ENCODE measurements at regions not wholly inside any gene's neighbourhood (a gene's known extent, or its start where the extent isn't known, plus 50 kb on each side); places are given as distances from the start of the nearest gene placed in this dataset.

DNA sequence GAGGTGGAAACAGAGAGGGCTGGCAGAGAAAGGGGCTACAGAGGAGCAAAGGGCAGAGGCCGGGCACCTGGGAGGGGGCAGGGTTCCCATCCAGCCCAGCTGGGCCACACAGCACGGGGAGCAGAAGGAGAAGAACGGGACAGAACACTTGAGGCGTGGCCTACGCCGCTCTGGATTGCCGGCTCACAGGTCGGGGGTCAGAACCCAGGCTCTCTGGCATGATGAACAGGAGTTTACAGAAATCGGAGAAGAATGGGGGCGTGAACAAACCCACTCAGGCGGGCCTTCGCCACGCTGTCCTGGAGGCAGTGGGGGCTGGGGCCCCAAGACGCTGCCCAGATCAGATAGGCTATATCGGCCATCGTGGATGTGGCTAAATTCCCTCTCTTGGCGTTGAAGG is 362.2 kb upstream of the SHH start:
- H3K27ac ChIP-seq (ENCODE audit: insufficient read depth, low read length), result no peak overlapping the region
- H2AFZ ChIP-seq (ENCODE audit: low read length), result no peak overlapping the region
- no peaks in the 10 kb centered on the region for H3K27me3 ChIP-seq (ENCODE audit: control insufficient read depth, insufficient read depth, low read length)
- no peak overlapping the region for H3K4me3 ChIP-seq (replicated peaks in 1 of 4; ENCODE audit: control extremely low read depth in 1 of 4, insufficient read depth in 1 of 4, low read depth in 3 of 4, low read length in 4 of 4)
- no peaks in the 10 kb centered on the region for H3K4me1 ChIP-seq (ENCODE audit: control insufficient read depth, extremely low read depth, insufficient read depth, low read length)
- H3K9ac ChIP-seq (ENCODE audit: insufficient read depth, low read length), result no peak overlapping the region
- TF ChIP-seq, protein P1, sequence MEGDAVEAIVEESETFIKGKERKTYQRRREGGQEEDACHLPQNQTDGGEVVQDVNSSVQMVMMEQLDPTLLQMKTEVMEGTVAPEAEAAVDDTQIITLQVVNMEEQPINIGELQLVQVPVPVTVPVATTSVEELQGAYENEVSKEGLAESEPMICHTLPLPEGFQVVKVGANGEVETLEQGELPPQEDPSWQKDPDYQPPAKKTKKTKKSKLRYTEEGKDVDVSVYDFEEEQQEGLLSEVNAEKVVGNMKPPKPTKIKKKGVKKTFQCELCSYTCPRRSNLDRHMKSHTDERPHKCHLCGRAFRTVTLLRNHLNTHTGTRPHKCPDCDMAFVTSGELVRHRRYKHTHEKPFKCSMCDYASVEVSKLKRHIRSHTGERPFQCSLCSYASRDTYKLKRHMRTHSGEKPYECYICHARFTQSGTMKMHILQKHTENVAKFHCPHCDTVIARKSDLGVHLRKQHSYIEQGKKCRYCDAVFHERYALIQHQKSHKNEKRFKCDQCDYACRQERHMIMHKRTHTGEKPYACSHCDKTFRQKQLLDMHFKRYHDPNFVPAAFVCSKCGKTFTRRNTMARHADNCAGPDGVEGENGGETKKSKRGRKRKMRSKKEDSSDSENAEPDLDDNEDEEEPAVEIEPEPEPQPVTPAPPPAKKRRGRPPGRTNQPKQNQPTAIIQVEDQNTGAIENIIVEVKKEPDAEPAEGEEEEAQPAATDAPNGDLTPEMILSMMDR (conservative IDR thresholded peaks at IDR 0.05 in 1 of 2, IDR thresholded peaks at IDR 0.05 in 1 of 2; ENCODE audit: low read depth in 1 of 2, low read length in 2 of 2), result no peak
- TF ChIP-seq EZH2 (IDR thresholded peaks at IDR 0.05; ENCODE audit: low read length, missing control alignments), result no peak
- no peak for DNase-seq (ENCODE audit: low read depth in 2 of 2)
- H3K9me3 ChIP-seq (ENCODE audit: control insufficient read depth, insufficient read depth, low read depth, low read length), result no peaks in the 10 kb centered on the region
- H3K4me2 ChIP-seq (ENCODE audit: extremely low read depth, insufficient read depth, low read length), result no peak overlapping the region
- no peaks in the 10 kb centered on the region for H3K36me3 ChIP-seq (ENCODE audit: control insufficient read depth, insufficient read depth, low read length)
- H3K79me2 ChIP-seq (ENCODE audit: control insufficient read depth, insufficient read depth, low read length), result no peaks in the 10 kb centered on the region
- H4K20me1 ChIP-seq (ENCODE audit: control insufficient read depth, extremely low read depth, insufficient read depth, low read length), result no peaks in the 10 kb centered on the region

DNA sequence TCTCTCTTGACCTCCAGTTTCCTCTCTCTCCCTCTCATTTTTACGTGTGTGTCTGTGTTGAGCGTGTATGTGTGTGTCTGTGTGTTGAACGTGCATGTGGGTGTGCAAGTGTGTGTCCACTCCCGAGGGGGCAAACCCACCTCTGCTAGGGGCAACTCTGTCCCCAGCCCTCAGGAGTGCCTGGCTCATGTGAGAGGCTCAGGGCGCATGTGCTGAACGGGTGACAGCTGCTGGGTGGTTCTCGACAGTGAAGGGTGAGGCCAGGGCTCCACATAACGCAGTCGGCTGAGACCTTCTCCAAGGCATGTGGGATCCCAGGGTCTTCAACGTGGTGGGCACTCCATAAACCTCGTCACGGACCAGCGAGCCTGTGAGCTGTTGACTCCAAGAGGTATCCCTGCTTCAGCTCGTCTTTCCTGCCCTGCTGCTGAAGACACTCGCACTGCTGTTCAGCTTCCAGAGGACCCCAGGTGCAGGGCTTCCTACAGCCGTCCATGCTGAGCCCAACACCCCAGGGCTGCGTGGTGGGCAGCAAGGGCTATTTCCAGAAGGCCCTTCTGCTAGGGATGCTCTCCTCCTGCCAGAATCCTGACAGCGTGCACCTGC is 361.6 kb upstream of the SHH start:
- H2AFZ ChIP-seq (ENCODE audit: low read length), result no peak overlapping the region
- H3K4me1 ChIP-seq (ENCODE audit: control insufficient read depth, extremely low read depth, insufficient read depth, low read length), result no peaks in the 10 kb centered on the region
- H3K4me2 ChIP-seq (ENCODE audit: extremely low read depth, insufficient read depth, low read length), result no peak overlapping the region
- no peaks in the 10 kb centered on the region for H3K36me3 ChIP-seq (ENCODE audit: control insufficient read depth, insufficient read depth, low read length)
- H4K20me1 ChIP-seq (ENCODE audit: control insufficient read depth, extremely low read depth, insufficient read depth, low read length), result no peaks in the 10 kb centered on the region
- H3K79me2 ChIP-seq (ENCODE audit: control insufficient read depth, insufficient read depth, low read length), result no peaks in the 10 kb centered on the region
- TF ChIP-seq, protein P1 (conservative IDR thresholded peaks at IDR 0.05 in 1 of 2, IDR thresholded peaks at IDR 0.05 in 1 of 2; ENCODE audit: low read depth in 1 of 2, low read length in 2 of 2), result no peak
- TF ChIP-seq EZH2 (IDR thresholded peaks at IDR 0.05; ENCODE audit: low read length, missing control alignments), result no peak
- H3K27me3 ChIP-seq (ENCODE audit: control insufficient read depth, insufficient read depth, low read length), result no peaks in the 10 kb centered on the region
- no peaks in the 10 kb centered on the region for H3K9me3 ChIP-seq (ENCODE audit: control insufficient read depth, insufficient read depth, low read depth, low read length)
- no peak overlapping the region for H3K9ac ChIP-seq (ENCODE audit: insufficient read depth, low read length)
- H3K4me3 ChIP-seq (replicated peaks in 1 of 4; ENCODE audit: control extremely low read depth in 1 of 4, insufficient read depth in 1 of 4, low read depth in 3 of 4, low read length in 4 of 4), result no peak overlapping the region
- DNase-seq (ENCODE audit: low read depth in 2 of 2), result no peak
- no peak overlapping the region for H3K27ac ChIP-seq (ENCODE audit: insufficient read depth, low read length)

DNA sequence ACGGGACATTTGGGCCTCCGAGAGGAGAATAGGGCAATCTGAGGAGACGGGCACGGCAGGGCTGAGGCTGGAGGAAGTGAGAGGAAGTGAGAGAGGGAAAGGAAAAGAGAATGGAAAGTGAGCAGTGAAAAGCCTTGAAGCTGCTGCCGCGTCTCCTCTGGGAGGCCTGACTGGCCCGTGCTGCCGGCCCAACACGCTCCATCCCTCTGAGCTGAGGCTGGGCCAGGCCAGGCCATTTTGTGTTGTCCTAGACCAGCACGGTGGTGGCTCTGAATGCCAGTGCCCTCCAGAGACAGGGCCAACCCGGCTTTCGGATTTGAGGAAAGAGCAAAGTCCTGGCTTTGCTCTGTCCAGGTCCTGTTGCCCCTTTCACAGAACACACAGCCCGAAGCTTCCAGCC is 361.1 kb upstream of the SHH start:
- Histone ChIP-seq H3K4me2 (ENCODE audit: extremely low read depth, insufficient read depth, low read length) (no peak overlapping the region), H3K36me3 (ENCODE audit: control insufficient read depth, insufficient read depth, low read length) (no peaks in the 10 kb centered on the region), H3K79me2 (ENCODE audit: control insufficient read depth, insufficient read depth, low read length) (no peaks in the 10 kb centered on the region), H3K27me3 (ENCODE audit: control insufficient read depth, insufficient read depth, low read length) (no peaks in the 10 kb centered on the region), H3K4me1 (ENCODE audit: control insufficient read depth, extremely low read depth, insufficient read depth, low read length) (no peaks in the 10 kb centered on the region), H3K9me3 (ENCODE audit: control insufficient read depth, insufficient read depth, low read depth, low read length) (no peaks in the 10 kb centered on the region), H2AFZ (ENCODE audit: low read length) (no peak overlapping the region), H3K4me3 (replicated peaks in 1 of 4; ENCODE audit: control extremely low read depth in 1 of 4, insufficient read depth in 1 of 4, low read depth in 3 of 4, low read length in 4 of 4) (no peak overlapping the region), H3K9ac (ENCODE audit: insufficient read depth, low read length) (no peak overlapping the region), H3K27ac (ENCODE audit: insufficient read depth, low read length) (no peak overlapping the region), H4K20me1 (ENCODE audit: control insufficient read depth, extremely low read depth, insufficient read depth, low read length) (no peaks in the 10 kb centered on the region)
- TF ChIP-seq EZH2 (IDR thresholded peaks at IDR 0.05; ENCODE audit: low read length, missing control alignments), result no peak
- TF ChIP-seq, protein P1 (conservative IDR thresholded peaks at IDR 0.05 in 1 of 2, IDR thresholded peaks at IDR 0.05 in 1 of 2; ENCODE audit: low read depth in 1 of 2, low read length in 2 of 2), result no peak
- no peak for DNase-seq (ENCODE audit: low read depth in 2 of 2)
